NCI-H526 (cell line): ENCODE measurements at regions not wholly inside any gene's neighbourhood (a gene's known extent, or its start where the extent isn't known, plus 50 kb on each side); places are given as distances from the start of the nearest gene placed in this dataset.

Source experiments
- DNase-seq, 2 experiments: peaks; one replicate each; lab custom pipeline; 2025; lab: John Stamatoyannopoulos, UW

DNA sequence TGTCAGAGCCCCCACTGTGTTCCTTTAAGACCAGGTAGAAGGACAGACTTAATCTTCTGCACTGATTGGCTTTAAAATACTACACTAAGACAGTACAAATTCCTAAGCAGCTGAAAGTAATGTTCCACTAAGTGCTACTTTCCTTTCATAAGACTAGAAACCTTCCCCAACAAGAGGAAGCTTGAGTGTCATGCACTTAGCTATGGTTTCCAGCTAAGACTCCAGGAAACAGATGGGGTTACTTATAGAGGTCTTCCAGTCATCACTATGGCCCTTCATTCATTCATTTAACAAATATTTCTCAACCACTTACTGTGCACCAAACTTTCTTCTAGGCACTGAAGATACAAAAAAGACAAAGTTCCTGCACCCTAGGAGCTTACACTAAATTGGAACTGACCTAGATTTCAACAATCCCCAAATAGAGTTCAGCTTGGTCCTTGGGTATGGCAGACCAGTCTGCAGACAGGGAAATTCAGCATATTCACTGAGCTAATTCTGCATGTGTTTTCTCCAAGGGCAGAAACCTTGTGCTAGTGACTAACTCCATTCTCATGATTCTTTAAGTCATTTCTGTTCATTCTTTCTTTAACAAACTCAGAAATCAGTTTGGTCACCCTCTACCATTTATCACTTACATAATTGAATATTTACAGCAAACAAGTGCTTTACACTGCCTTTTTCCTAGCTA lies 178.4 kb upstream of the MTNR1B start:
- DNase-seq = no peak

DNA sequence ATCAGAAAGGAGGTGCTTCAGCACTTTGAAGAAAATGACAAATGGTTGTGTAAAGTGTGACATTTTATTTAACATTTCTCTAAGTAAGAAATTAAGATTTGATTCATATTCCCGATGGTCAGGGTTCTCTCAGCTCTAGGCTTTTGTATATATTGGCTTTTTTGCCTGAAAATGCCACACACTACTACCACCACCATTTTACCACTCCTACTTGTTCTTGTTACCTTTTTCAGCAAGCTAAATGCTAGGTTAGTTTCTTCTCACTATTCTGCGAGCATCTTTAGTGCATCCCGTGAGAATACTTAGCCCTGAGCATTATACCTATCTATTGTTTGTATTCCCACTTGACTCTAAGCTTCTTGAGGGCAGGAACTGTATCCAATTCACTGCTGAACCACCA lies 177.6 kb upstream of the MTNR1B start:
- DNase-seq = no peak

DNA sequence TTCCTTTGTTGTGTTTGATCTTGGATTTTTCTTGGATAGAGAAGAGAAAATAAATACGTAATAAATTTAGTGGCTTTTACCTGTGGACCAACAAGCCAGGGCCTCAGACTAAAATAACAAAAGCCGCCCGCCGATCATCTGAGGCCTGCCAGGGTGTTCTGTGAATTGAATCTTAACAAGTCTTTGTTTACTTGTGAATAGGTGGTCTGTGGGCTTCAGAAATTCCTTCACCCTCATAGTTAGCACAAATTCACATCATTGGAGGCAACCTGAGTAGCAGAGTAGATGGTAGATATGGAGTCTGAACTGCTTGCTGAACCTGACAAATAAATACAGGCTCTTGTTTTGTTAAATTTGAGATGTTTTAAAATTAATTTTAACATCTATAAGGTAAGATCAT lies 176.3 kb upstream of the MTNR1B start:
- no peak for DNase-seq

DNA sequence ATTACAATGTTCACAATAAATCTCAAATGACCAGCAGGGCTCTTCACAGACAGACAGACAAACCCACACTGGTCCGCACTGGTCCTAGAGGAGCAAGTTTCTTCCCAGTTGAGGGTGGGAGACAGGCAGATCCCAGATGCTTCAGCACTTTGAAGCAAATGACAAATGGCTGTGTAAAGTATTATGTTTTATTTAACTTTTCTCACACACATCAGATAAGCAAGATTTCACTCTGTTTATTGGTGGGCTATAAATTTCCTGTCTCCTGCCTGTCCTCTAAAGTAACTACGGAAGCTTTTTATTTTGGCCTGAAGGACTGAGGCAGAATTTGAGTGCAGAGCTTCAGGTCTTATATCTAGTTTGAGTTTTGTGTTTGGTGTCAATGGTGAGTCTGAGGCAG lies 174.7 kb upstream of the MTNR1B start:
- DNase-seq = no peak

DNA sequence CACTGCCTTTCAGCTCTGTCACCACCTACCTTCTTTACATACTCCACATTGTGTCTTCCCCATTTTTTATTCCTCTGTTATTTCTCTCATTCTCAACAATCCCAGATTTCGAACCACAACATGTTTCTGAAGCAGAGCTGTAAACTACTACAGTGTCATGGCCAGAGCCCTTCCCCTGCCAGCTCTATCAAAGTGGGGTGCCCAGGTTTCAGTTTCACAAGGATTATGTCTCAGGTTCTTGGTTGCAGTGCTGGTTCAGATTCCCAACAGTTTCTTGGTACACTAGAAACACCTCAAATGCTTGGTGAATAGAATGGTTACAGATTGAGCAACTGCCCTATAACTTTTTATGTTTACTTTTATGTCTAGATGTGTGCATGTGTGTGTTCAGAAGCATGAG lies 172.7 kb upstream of the MTNR1B start:
- no peak for DNase-seq

DNA sequence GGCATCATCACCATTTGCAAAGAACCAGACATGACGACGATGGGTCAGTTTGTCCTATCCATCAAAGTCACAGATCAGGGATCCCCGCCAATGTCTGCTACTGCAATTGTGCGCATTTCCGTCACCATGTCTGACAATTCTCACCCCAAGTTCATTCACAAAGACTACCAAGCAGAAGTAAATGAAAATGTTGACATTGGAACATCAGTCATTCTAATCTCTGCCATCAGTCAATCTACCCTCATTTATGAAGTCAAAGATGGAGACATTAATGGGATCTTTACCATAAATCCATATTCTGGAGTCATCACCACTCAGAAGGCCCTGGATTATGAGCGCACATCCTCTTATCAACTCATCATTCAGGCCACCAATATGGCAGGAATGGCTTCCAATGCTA lies 171.6 kb upstream of the MTNR1B start:
- no peak for DNase-seq

DNA sequence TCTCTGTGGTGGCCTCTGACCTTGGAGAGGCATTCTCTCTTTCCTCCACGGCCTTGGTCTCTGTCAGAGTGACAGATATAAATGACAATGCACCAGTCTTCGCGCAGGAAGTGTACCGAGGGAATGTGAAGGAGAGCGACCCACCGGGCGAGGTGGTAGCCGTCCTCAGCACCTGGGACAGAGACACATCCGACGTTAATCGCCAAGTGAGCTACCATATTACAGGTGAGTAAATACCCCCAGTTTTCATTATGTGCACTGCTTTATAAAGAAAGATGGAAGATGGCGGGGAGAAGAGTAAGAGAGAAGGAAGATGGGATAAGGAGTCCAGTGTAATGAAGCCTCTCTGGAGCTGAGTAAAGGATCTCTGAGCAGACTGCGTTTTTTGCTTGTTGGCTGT lies 167.8 kb upstream of the MTNR1B start:
- DNase-seq = no peak

DNA sequence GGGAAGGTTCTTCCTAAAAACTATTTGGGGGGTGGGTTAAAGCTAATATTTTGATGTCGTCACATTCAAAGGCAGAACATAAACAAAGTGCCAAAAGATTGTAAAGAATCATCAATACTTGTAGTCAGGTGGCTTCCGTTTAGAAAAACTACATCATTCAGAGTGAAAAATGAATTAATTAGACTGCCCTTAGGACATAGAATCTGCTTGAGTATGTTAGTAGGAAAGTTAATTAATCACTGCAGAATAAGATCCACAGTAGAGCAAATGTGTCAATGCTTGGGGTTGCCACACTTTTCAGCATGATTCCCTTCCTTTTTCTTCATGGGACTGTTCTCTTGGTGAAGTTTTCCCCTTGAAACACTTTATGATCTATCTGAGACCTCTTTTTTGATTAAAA lies 166.8 kb upstream of the MTNR1B start:
- no peak for DNase-seq

DNA sequence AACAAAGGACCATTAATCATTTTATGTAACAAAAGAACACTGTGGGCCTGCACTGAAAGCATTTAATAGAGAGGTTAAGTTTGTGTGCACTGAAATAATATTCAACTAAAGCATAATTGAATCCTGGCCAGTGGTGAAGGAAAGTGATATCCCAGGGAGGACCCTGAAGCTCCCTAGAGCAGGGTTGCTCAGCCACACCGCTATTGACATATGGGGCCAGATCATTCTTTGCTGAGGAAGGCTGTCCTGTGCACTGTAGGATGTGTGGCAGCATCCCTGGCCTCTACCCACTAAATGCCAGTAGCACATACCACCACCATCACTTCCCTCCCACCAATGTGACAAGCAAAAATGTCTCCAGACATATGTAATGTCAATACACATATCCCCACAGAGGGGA lies 166.1 kb upstream of the MTNR1B start:
- no peak for DNase-seq

DNA sequence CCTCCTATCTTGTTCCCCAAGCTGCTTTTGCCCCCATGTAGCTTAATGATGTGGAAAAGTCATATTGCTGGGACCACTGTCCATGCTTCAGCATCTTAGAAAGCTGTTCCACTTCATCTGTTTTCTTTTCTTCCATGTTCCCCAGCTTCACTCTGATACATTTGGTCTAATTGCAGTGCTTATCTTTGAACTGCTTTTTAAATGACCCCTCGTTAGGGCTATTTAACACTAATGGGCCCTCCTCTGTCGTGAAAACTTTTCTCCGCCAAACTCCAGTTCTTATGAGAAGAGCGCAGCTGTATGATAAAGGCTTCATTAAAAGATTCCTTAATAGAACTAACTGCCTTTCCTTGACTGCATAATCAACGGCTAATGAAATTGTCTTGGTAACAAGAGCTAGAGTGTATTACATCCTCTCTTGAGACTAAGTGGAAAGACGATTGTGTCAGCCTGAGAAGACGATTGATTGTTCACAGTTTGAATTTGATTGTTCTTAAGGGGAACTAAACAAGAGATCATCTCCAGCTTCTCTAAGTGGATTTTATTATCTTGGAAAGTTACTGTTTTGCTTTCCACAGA lies 165.0 kb upstream of the MTNR1B start:
- no peak for DNase-seq

DNA sequence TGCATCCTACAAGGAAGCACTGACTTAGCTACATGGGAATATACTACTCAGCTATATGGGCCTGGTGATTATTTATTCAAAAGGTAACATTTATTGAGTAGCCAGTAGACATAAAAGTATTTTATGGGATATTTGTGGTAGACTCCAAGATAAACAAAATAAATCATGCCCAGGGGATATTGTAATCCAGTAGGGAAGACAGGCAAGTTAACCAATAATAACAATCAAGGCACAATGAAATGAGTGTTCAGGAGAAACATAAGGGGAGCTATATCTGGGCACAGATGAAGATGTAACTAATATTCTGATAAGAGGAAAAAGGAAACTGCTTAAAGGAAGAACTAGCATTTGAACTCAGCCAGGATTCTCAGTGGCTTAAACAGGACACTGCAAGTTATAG lies 161.4 kb upstream of the MTNR1B start:
- DNase-seq = no peak

DNA sequence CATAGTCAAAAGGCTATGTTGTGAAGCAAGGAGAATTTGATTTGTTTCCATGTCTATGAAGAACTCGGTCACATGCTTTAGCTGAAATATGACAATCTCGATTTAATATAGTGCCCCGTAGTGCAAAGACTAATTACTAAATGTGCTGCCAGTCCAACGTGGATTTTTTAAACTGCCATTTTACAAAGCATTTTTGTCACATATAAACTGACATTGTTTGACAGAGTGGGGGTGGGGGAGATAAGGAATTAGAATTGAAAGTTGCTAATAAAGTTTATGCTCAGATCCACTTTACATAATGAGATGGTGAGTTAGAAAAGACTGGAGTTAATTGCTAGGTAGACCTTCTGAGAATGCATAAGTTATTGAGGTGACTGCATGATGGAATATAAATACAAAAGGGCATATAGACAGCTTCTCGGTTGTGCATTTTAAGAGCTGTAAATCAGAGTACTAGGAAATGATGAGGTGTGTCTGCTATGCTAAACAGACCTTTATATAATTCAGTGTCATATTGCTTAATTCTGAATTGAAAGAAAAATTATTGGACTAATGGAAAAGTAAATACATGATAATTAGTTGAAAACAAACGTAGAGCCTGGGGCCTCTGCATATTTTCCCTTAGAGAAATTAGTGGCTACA lies 158.9 kb upstream of the MTNR1B start:
- peak in 1 of 2 experiments; percentile 40 for DNase-seq

DNA sequence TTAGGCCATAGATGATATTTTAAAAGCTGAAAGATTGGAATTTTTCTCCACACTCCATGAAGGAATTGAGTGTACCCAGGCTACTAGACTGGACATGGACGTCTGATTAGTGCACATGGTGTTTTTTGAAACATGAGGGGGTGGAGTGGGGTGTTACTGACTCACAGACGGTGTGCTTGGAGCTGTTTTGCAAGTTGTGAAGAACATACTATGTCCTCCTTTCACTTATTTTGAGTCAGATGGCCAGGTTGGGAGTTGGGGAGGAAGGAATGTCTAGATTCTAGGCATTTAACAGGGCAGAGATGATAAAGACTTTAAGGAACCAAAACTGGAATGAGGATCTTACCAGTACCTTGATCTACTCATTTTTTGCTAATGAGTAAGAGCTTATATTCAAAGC lies 158.1 kb upstream of the MTNR1B start:
- no peak for DNase-seq

DNA sequence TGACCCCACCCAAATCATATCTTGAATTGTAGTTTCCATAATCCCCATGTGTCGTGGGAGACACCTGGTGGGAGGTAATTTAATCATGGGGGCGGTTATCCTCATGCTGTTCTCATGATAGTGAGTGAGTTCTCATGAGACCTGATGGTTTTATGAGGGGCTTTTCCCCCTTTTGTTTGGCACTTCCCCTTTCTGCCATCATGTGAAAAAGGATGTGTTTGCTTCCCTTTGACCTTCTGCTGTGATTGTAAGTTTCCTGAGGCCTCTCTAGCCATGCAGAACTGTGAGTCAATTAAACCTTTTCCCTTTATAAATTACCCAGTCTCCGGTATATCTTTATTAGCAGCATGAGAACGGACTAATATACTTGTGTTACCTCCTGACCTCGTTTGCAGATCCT lies 156.6 kb upstream of the MTNR1B start:
- DNase-seq = peak in 1 of 2 experiments; percentile 27

DNA sequence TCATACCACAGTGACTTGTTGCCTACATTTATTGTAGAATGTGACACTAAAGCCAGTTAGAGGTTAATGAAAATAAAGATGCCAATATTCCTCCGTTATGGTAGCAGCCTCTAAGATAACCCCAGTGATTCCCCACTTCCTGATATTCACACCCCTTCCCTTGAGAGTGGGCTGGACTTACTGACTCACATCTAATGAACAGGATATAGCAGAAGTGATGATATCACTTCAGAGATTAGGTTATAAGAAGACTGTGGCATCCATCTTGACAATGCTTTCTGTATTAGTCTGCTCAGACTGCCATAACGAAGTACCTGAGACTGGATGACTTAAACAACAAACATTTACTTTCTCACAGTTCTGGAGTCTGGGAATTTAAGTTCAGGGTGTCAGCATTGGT lies 149.6 kb upstream of the MTNR1B start:
- no peak for DNase-seq

DNA sequence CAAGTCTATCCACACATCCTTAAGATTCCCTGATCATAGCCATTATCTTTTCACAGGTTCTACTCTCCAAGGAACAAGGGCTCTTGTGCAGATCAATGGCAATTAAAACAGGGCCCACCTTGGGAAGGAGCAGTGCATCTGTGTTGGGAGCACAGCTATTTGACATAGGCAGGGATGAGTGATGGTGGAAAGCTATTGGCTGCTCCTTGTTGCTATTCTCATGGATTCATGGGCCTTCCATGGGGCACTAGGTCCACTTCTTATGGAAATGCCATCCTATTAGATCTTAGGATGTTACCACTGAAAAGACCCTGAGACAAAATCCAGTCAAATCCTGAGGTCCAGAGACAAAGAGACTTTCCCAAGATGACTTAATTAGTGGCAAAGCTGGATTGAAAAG lies 148.6 kb upstream of the MTNR1B start:
- no peak for DNase-seq

DNA sequence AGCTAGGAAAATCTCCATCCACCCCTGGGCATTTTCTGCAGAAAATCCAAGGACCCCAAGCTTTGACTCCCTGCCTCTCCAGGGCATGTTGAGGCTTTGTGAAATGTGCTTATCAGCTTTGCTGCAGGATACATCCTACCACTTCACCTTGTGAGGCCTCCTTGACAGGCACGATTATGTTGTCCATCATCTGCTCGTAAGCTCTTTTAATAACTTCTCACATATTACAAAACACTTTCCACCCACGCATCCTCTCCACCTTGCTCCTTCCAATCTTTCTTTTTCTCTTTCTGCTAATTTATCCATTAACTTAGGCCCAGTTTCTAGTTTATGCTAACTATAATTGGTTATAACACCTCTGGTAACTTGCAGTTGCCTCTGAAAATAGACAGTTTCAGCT lies 147.0 kb upstream of the MTNR1B start:
- DNase-seq = no peak

DNA sequence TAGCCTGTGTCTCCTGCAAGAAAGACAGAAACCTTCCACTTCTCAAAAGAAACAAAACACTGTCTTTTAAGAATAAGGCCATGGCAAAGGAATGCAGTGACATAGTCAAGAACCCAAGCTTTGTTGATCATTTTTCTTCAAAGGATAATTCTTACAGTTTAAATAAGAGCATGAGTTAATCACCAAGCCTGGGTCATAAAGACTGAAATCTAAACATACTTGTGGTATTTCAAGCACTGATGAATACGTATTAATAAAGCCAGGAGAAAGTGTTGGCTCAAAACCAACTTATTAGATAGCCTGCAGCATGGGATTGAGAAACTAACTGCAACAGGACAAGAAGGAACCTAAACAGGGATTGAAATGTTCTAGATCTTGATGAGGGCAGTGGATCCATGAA lies 143.3 kb upstream of the MTNR1B start:
- no peak for DNase-seq

DNA sequence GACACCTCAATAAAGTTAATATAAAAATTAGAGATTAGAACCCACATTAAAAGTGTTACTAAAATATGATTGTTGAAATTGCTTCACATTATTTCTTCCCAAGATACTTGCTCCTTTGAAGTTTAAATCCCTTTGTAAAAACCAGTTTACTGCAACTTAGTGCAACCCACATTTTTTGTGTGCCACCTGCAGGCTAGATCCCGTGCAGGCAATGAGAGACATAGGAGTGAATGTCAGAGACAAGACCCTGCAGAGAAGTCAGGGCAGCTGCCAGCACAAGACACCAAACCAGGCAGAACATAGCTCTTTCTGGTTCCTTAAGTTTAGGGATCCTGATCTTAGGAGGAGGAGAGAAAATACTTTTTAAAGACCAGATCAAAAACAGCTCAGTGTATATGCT lies 142.8 kb upstream of the MTNR1B start:
- DNase-seq = no peak

DNA sequence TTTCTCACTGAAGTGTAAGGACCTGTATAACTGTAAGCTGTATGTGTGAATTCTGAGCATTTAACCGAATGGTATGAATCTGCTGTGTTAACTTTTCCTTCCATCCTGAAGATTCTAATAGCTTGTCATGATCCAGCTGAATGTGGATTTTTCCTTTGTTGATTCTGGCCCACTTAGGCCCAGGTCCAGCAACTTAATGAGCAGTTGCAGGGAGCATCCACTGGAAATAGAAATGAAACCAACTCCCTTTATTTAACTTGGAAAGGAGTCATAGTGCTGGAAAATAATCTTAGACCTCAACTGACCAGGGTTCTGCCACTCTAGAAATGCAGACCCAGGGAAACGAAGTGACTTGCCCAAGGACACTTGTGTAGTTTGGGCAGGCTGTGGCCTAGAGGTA lies 142.3 kb upstream of the MTNR1B start:
- DNase-seq = no peak

DNA sequence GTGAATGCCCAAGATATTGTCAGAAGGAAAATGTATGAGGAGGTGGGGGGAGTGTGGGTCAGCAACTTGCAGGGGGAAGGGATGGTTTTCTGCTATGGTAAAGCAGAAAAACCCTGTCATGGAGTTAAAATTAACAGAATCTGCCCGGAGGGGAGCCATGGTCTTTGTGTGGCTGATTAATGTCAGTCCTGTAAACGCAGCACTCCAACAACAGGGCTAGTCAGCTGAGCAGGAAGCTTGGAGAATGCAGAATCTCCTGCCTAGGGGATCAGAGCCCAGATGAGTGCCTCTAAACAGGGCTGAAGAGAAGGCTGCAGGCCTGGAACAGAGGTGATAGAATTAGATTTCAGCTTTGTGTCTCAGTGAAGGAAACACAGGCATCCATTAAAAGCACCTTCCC lies 140.9 kb upstream of the MTNR1B start:
- DNase-seq = peak in 1 of 2 experiments; percentile 63

DNA sequence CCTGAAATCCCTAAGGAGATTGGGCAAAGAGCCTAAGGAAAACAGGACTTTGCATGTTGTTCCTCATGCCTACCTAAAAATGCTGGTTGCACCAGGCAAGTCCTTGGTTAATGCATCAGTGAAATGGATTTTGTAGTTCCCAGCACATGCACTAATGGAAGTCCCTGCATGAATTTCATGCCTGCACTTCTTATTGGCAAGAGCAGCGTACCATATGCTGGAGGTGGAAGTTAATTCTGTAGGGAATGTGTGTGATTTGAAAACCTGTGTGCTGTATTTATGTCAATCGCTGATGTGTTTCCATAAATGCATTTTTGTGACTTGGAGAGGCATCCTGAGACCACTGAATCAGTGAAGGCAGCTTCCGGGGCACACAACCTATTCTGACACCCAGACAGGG lies 140.3 kb upstream of the MTNR1B start:
- DNase-seq = no peak

DNA sequence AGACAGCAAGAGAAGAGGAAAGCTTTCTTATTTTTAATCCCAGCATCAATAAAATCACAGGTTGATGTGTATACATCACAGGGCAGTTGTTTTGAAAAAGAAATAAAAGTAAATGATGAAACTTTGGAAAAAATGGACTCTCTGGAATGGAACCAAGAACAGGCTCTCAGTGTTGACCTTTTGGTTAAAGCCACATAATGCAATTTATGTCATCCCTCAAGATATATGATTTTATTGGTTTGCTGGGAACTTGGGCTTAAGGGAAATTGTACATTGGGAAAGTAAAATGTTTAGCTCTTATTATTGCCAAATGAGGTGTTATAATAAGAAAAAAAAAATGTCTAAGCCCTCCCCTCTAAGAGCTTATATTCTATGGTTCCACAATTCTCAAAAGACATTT lies 139.8 kb upstream of the MTNR1B start:
- no peak for DNase-seq
